H1 (cell line): ENCODE measurements at regions not wholly inside any gene's neighbourhood (a gene's known extent, or its start where the extent isn't known, plus 50 kb on each side); places are given as distances from the start of the nearest gene placed in this dataset.

Source experiments
- CTCF ChIA-PET: fragments of 300-600 bp; sonication (Branson Sonifier 250); formaldehyde crosslinking; loops from one replicate; lab custom pipeline; 2021; ENCODE audit not compliant: partially characterized antibody; lab: Charles Lee
- POLR2A ChIA-PET: fragments of 300-600 bp; sonication (Branson Sonifier 250); formaldehyde crosslinking; loops from one replicate; lab custom pipeline; 2021; ENCODE audit warnings: inconsistent platforms; ENCODE audit not compliant: partially characterized antibody; lab: Charles Lee
- DNase-seq, 2 experiments: peaks; one replicate each; pipeline versions ENCODE4 v3.0.0 to v3.0.0-alpha.2; 2010 to 2022; ENCODE audit warnings: low spot score in 2 of 2, low read depth in 1 of 2, mixed read lengths in 1 of 2
- FAIRE-seq: peaks from 2 replicates; lab custom pipeline; 2011; peaks lifted over from hg19 to GRCh38; lab: Jason Lieb, UNC
- H2AFZ ChIP-seq: 2 replicates; pipeline ENCODE4 v1.8.1; 2012; ENCODE audit warnings: low read length, inconsistent platforms
- H2AK5ac ChIP-seq: 2 replicates; pipeline ENCODE4 v1.6.1; 2013; ENCODE audit warnings: low read depth, low read length
- H2BK120ac ChIP-seq: replicated peaks from 2 replicates; pipeline ENCODE3; 2013; ENCODE audit warnings: low read depth, low read length, inconsistent platforms
- H2BK12ac ChIP-seq: 2 replicates; pipeline ENCODE4 v1.6.1; 2013; ENCODE audit warnings: low read depth, low read length
- H2BK15ac ChIP-seq: 2 replicates; pipeline ENCODE4 v1.6.1; 2013; ENCODE audit warnings: low read length
- H2BK20ac ChIP-seq: 2 replicates; pipeline ENCODE4 v1.6.1; 2013; ENCODE audit warnings: low read length
- H2BK5ac ChIP-seq: 2 replicates; pipeline ENCODE4 v1.6.1; 2013; ENCODE audit warnings: low read depth, low read length
- H3K14ac ChIP-seq: 2 replicates; pipeline ENCODE4 v1.6.1; 2013; ENCODE audit warnings: inconsistent platforms; ENCODE audit not compliant: insufficient read length
- H3K18ac ChIP-seq: 2 replicates; pipeline ENCODE4 v1.6.1; 2013; ENCODE audit warnings: low read length; ENCODE audit errors: extremely low read depth
- H3K23ac ChIP-seq: 2 replicates; pipeline ENCODE4 v1.6.1; 2013; ENCODE audit warnings: inconsistent platforms; ENCODE audit not compliant: insufficient read length
- H3K23me2 ChIP-seq: 2 replicates; pipeline ENCODE4 v1.6.1; 2013; ENCODE audit warnings: low read depth, low read length
- H3K27ac ChIP-seq: 2 replicates; pipeline ENCODE4 v1.6.1; 2011; ENCODE audit warnings: low read depth, low read length, inconsistent platforms
- H3K27me3 ChIP-seq, 4 experiments: replicated peaks in 1 of 4; 1 replicate in 1 of 4; 2 replicates in 3 of 4; pipeline versions ENCODE4 v1.6.1 to v1.8.1; 2011 to 2013; ENCODE audit warnings: low read length in 3 of 4, mild to moderate bottlenecking in 3 of 4, inconsistent platforms in 2 of 4, mixed read lengths in 2 of 4, moderate library complexity in 1 of 4; ENCODE audit not compliant: control insufficient read depth in 3 of 4, insufficient read depth in 3 of 4; ENCODE audit errors: extremely low read depth in 1 of 4
- H3K36me3 ChIP-seq, 4 experiments: 2 replicates each; pipeline versions ENCODE4 v1.6.1 to v1.8.1; 2011 to 2013; ENCODE audit warnings: mild to moderate bottlenecking in 4 of 4, low read length in 3 of 4, moderate library complexity in 2 of 4, control low read depth in 1 of 4, inconsistent platforms in 1 of 4; ENCODE audit not compliant: insufficient read depth in 4 of 4, control insufficient read depth in 2 of 4
- H3K4ac ChIP-seq: replicated peaks from 2 replicates; pipeline ENCODE3; 2013; ENCODE audit warnings: low read length, low read depth, mixed read lengths, inconsistent platforms; ENCODE audit not compliant: insufficient read length
- H3K4me1 ChIP-seq, 4 experiments: replicated peaks in 1 of 4; 1 replicate in 1 of 4; 2 replicates in 3 of 4; pipeline versions ENCODE4 v1.6.1 to v1.8.1; 2011 to 2013; ENCODE audit warnings: low read length in 3 of 4, inconsistent platforms in 2 of 4, mixed read lengths in 1 of 4; ENCODE audit not compliant: insufficient read depth in 4 of 4, control insufficient read depth in 3 of 4
- H3K4me2 ChIP-seq, 2 experiments: 2 replicates each; pipeline versions ENCODE4 v1.6.1 to v1.8.1; 2011 to 2013; ENCODE audit warnings: low read depth in 2 of 2, low read length in 2 of 2, control low read depth in 1 of 2, inconsistent platforms in 1 of 2, mild to moderate bottlenecking in 1 of 2; ENCODE audit not compliant: insufficient read depth in 1 of 2
- H3K4me3 ChIP-seq, 4 experiments: fragments of 200-600, 300-600 bp in 1 of 4; sonication (generic), shearing (Covaris generic), sonication (Bioruptor Twin) in 1 of 4; 2 replicates each; pipeline versions ENCODE4 v1.5.1 to v1.8.1; 2011 to 2016; ENCODE audit warnings: low read length in 4 of 4, low read depth in 3 of 4, control low read depth in 2 of 4, inconsistent platforms in 2 of 4, mild to moderate bottlenecking in 2 of 4, mixed read lengths in 1 of 4, moderate library complexity in 1 of 4; ENCODE audit not compliant: insufficient read depth in 2 of 4; ENCODE audit errors: extremely low read depth in 1 of 4
- H3K56ac ChIP-seq: replicated peaks from 2 replicates; pipeline ENCODE3; 2013; ENCODE audit warnings: low read depth, mild to moderate bottlenecking, mixed read lengths, low read length, inconsistent platforms; ENCODE audit not compliant: insufficient read length
- H3K79me1 ChIP-seq: 2 replicates; pipeline ENCODE4 v1.6.1; 2013; ENCODE audit warnings: low read depth, low read length, control low read depth
- H3K79me2 ChIP-seq, 2 experiments: 2 replicates each; pipeline versions ENCODE4 v1.6.1 to v1.8.1; 2012 to 2013; ENCODE audit warnings: low read length in 2 of 2, mild to moderate bottlenecking in 2 of 2, inconsistent platforms in 1 of 2; ENCODE audit not compliant: insufficient read depth in 2 of 2, control insufficient read depth in 1 of 2
- H3K9ac ChIP-seq, 4 experiments: replicated peaks in 1 of 4; 1 replicate in 1 of 4; 2 replicates in 3 of 4; pipeline versions ENCODE4 v1.6.1 to v1.8.1; 2011 to 2013; ENCODE audit warnings: low read depth in 3 of 4, low read length in 3 of 4, control low read depth in 2 of 4, mild to moderate bottlenecking in 2 of 4, moderate library complexity in 2 of 4, inconsistent platforms in 1 of 4; ENCODE audit errors: extremely low read depth in 1 of 4
- H3K9me3 ChIP-seq, 2 experiments: 2 replicates each; pipeline versions ENCODE4 v1.6.1 to v1.8.1; 2012 to 2013; ENCODE audit warnings: mild to moderate bottlenecking in 2 of 2, moderate library complexity in 2 of 2, control low read depth in 1 of 2, inconsistent platforms in 1 of 2, low read depth in 1 of 2, low read length in 1 of 2, mixed read lengths in 1 of 2; ENCODE audit not compliant: insufficient read depth in 2 of 2
- H4K20me1 ChIP-seq, 2 experiments: replicated peaks in 1 of 2; 2 replicates each; pipeline versions ENCODE3 to v1.8.1; 2011 to 2013; ENCODE audit warnings: inconsistent platforms in 2 of 2, low read length in 2 of 2, mild to moderate bottlenecking in 1 of 2; ENCODE audit not compliant: insufficient read depth in 2 of 2, control insufficient read depth in 1 of 2
- H4K5ac ChIP-seq: 2 replicates; pipeline ENCODE4 v1.6.1; 2013; ENCODE audit warnings: low read length, low read depth, mixed read lengths, inconsistent platforms; ENCODE audit not compliant: insufficient read length
- H4K8ac ChIP-seq: 2 replicates; pipeline ENCODE4 v1.8.0; 2013; ENCODE audit warnings: mild to moderate bottlenecking, moderate library complexity, low read length, inconsistent platforms; ENCODE audit not compliant: insufficient read depth; ENCODE audit errors: extremely low read depth
- H4K91ac ChIP-seq: replicated peaks from 2 replicates; pipeline ENCODE3; 2013; ENCODE audit warnings: low read length, mixed read lengths, inconsistent platforms; ENCODE audit not compliant: insufficient read length
- CEBPB ChIP-seq: IDR thresholded peaks from 2 replicates; pipeline ENCODE4 v1.6.1; 2012; ENCODE audit warnings: low read depth, low read length
- CREB1 ChIP-seq: IDR thresholded peaks from 2 replicates; pipeline ENCODE4 v1.6.1; 2012; ENCODE audit warnings: inconsistent platforms
- EZH2 ChIP-seq: fragments of 200-600 bp; sonication (generic); IDR thresholded peaks from 2 replicates; pipeline ENCODE4 v1.7.1; 2012; ENCODE audit warnings: low read depth, mild to moderate bottlenecking, moderate library complexity, low read length, inconsistent platforms; ENCODE audit not compliant: severe bottlenecking
- RAD21 ChIP-seq, 2 experiments: IDR thresholded peaks in 1 of 2; conservative IDR thresholded peaks in 1 of 2; 2 replicates each; pipeline ENCODE4 v1.6.1; 2011; ENCODE audit warnings: low read depth in 2 of 2, low read length in 2 of 2, improper control_type of control experiment in 1 of 2, inconsistent platforms in 1 of 2, mild to moderate bottlenecking in 1 of 2, moderate library complexity in 1 of 2
- TAF1 ChIP-seq: IDR thresholded peaks from 2 replicates; pipeline ENCODE4 v1.6.1; 2011; ENCODE audit warnings: mild to moderate bottlenecking, low read depth, low read length
- TBP ChIP-seq: IDR thresholded peaks from 2 replicates; pipeline ENCODE4 v1.6.1; 2011; ENCODE audit warnings: low read depth, low read length, improper control_type of control experiment
- USF2 ChIP-seq: IDR thresholded peaks from 2 replicates; pipeline ENCODE4 v1.6.1; 2011; ENCODE audit warnings: low read length, improper control_type of control experiment
- WGBS, 2 experiments: shearing (Covaris generic) in 1 of 2; methylation state at CpG; one replicate each; pipeline versions ENCODE4 v1.1.6 to v1.1.7; 2013 to 2015; ENCODE audit warnings: low lambda C conversion rate in 2 of 2, mixed read lengths in 2 of 2, inconsistent platforms in 1 of 2, low coverage in 1 of 2, missing lambda C conversion rate in 1 of 2; ENCODE audit not compliant: insufficient replicate concordance in 2 of 2, insufficient coverage in 1 of 2, insufficient read length in 1 of 2; ENCODE audit errors: extremely low coverage in 1 of 2, missing lambda C conversion rate in 1 of 2; 5-methylcytosine and 5-hydroxymethylcytosine counted together
- TF ChIP-seq, protein P1 (sequence below): IDR thresholded peaks from 2 replicates; pipeline ENCODE4 v1.6.1; 2011; ENCODE audit warnings: low read depth, mild to moderate bottlenecking, low read length; ENCODE audit not compliant: insufficient read depth

DNA sequence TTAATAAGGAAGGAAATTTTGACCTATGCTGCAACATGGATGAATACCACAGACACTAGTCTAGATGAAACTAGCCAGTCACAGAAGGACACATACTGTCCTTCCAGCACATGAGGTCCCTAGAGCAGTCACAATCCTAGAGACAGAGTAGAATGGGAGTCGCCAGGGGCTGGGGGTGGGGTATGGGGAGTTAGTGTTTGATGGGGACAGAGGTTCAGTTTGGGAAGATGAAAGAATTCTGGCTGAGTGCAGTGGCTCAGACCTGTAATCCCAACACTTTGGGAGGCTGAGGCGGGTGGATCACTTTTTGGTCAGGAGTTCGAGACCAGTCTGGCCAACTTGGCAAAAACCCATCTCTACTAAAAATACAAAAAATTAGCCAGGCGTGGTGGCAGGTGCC is 99.2 kb downstream of the TPRA1 start:
- H2AFZ ChIP-seq = no peak overlapping the region
- H3K23ac ChIP-seq = no peak overlapping the region
- H3K36me3 ChIP-seq = peaks cover 0 to 4% (median 2%) of the 10 kb centered on the region in 4 experiments; a peak in 2 of 8 replicates
- H3K23me2 ChIP-seq = no peaks in the 10 kb centered on the region
- H4K20me1 ChIP-seq = no peaks in the 10 kb centered on the region
- no peak overlapping the region for H3K4me2 ChIP-seq
- H4K5ac ChIP-seq = no peak overlapping the region
- no peaks in the 10 kb centered on the region for H3K79me1 ChIP-seq
- H3K9me3 ChIP-seq = peaks cover 16 to 24% of the 10 kb centered on the region in 2 experiments
- no peak overlapping the region for H3K14ac ChIP-seq
- no peak overlapping the region for H3K56ac ChIP-seq
- TF ChIP-seq RAD21 (IDR thresholded peaks at IDR 0.05 in 1 of 2, conservative IDR thresholded peaks at IDR 0.05 in 1 of 2; ENCODE audit: low read depth in 2 of 2, low read length in 2 of 2) = no peak
- TF ChIP-seq TAF1 = no peak
- no peak for TF ChIP-seq EZH2
- TF ChIP-seq USF2 = no peak
- no peak for TF ChIP-seq CEBPB
- TF ChIP-seq CREB1 = no peak
- TF ChIP-seq, protein P1, sequence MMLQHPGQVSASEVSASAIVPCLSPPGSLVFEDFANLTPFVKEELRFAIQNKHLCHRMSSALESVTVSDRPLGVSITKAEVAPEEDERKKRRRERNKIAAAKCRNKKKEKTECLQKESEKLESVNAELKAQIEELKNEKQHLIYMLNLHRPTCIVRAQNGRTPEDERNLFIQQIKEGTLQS = no peak
- TF ChIP-seq TBP = no peak
- H3K4ac ChIP-seq = no peak overlapping the region
- DNase-seq (no peak), FAIRE-seq (no peak)
- no peaks in the 10 kb centered on the region for H3K27me3 ChIP-seq
- POLR2A ChIA-PET = no interaction called here
- H4K8ac ChIP-seq = no peak overlapping the region
- H2BK12ac ChIP-seq = no peak overlapping the region
- no peak overlapping the region for H4K91ac ChIP-seq
- H2BK120ac ChIP-seq = no peak overlapping the region
- no peak overlapping the region for H2BK20ac ChIP-seq
- CTCF ChIA-PET = interaction anchor here (1.0 to 2.1 kb wide), 4 partner anchors 10 to 56 kb away, joined by 3 to 8 read pairs (median 4); no protein-coding TSS in a partner anchor
- H3K27ac ChIP-seq = no peak overlapping the region
- H2AK5ac ChIP-seq = no peak overlapping the region
- H2BK15ac ChIP-seq = no peak overlapping the region
- H3K4me3 ChIP-seq = no peak overlapping the region
- H2BK5ac ChIP-seq = no peak overlapping the region
- no peaks in the 10 kb centered on the region for H3K79me2 ChIP-seq
- H3K9ac ChIP-seq = no peak overlapping the region
- no peak overlapping the region for H3K18ac ChIP-seq
- 85% methylated on average over 4 of the region's 4 CpGs; no CpG with 5 or more reads in 1 of the 2 experiments for WGBS, 2 experiments
- H3K4me1 ChIP-seq = peaks cover 0 to 4% (median 2%) of the 10 kb centered on the region in 4 experiments; a peak in 2 of 7 replicates
